Type B pancreatic cell (in vitro differentiated cells): ENCODE measurements at regions not wholly inside any gene's neighbourhood (a gene's known extent, or its start where the extent isn't known, plus 50 kb on each side); places are given as distances from the start of the nearest gene placed in this dataset.

Source experiments
- DNase-seq: peaks from one replicate; pipeline ENCODE4 v3.0.0; 2021; ENCODE audit warnings: mixed read lengths; ENCODE audit not compliant: unreplicated experiment; ENCODE audit errors: extremely low spot score
- H3K27ac Mint-ChIP-seq: 2 replicates; pipeline ENCODE4 v1.8.0; 2021; ENCODE audit warnings: mild to moderate bottlenecking, mixed read lengths
- H3K27me3 Mint-ChIP-seq: 2 replicates; pipeline ENCODE4 v1.8.0; 2021; ENCODE audit warnings: mixed read lengths
- H3K36me3 Mint-ChIP-seq: 2 replicates; pipeline ENCODE4 v1.8.0; 2021; ENCODE audit warnings: mixed read lengths
- H3K4me1 Mint-ChIP-seq: one replicate; pipeline ENCODE4 v1.8.0; 2021; ENCODE audit warnings: mixed read lengths; ENCODE audit not compliant: unreplicated experiment
- H3K4me3 Mint-ChIP-seq: 2 replicates; pipeline ENCODE4 v1.8.0; 2021; ENCODE audit warnings: mild to moderate bottlenecking, mixed read lengths
- H3K9me3 Mint-ChIP-seq: 2 replicates; pipeline ENCODE4 v1.8.0; 2021; ENCODE audit warnings: mixed read lengths
- TF ChIP-seq, protein P1 (sequence below): fragments of 200-600 bp; sonication (generic); conservative IDR thresholded peaks from 2 replicates; pipeline ENCODE4 v1.5.0; 2021; ENCODE audit warnings: antibody characterized with exemption, mild to moderate bottlenecking

DNA sequence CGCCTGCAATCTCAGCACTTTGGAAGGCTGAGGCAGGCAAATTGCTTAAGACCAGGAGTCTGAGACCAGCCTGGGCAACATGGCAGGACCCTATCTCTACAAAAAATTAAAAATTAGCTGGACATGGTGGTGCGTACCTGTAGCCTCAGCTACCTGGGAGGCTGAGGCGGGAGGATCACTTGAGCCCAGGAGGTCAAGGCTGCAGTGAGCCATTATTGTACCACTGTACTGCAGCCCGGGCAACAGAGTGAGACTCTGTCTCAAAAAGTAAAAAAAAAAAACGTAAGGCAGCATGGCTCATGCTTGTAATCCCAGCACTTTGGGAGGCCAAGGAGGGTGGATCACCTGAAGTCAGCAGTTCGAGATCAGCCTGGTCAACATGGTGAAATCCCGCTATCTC, 263.6 kb downstream of the PARN start:
- no peak overlapping the region for H3K27ac Mint-ChIP-seq
- TF ChIP-seq, protein P1, sequence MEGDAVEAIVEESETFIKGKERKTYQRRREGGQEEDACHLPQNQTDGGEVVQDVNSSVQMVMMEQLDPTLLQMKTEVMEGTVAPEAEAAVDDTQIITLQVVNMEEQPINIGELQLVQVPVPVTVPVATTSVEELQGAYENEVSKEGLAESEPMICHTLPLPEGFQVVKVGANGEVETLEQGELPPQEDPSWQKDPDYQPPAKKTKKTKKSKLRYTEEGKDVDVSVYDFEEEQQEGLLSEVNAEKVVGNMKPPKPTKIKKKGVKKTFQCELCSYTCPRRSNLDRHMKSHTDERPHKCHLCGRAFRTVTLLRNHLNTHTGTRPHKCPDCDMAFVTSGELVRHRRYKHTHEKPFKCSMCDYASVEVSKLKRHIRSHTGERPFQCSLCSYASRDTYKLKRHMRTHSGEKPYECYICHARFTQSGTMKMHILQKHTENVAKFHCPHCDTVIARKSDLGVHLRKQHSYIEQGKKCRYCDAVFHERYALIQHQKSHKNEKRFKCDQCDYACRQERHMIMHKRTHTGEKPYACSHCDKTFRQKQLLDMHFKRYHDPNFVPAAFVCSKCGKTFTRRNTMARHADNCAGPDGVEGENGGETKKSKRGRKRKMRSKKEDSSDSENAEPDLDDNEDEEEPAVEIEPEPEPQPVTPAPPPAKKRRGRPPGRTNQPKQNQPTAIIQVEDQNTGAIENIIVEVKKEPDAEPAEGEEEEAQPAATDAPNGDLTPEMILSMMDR: no peak
- no peaks in the 10 kb centered on the region for H3K9me3 Mint-ChIP-seq
- H3K4me1 Mint-ChIP-seq: peaks cover 21% of the 10 kb centered on the region
- no peak overlapping the region for H3K4me3 Mint-ChIP-seq
- H3K27me3 Mint-ChIP-seq: no peaks in the 10 kb centered on the region
- no peaks in the 10 kb centered on the region for H3K36me3 Mint-ChIP-seq
- DNase-seq: no peak

DNA sequence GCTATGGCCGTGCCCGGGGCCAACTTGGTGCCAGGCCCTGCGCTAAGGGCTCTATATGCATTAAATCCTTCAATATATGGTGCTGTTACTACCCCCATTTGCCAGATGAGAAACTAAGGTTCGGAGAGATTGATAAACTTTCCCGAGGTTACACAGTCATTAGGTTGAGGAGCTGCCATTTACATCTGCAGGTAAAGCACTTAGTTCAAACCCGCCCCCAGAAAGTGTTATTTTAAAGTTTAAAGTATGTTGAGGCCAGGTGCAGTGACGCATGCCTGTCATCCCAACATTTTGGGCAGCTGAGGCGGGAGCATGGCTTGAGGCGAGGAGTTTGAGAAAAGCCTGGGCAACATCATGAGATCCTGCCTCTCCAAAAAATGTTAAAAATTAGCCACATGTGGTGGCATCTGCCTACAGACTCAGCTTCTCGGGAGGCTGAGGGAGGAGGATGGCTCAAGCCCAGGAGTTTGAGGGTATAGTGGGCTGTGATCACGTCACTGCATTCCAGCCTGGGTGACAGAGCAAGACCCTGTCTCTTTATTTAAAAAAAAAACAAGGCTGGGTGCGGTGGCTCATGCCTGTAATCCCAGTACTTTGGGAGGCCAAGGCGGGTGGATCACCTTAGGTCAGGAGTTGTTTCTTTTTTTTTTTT, 264.7 kb downstream of the PARN start:
- Mint-ChIP-seq H3K4me1 (peaks cover 21% of the 10 kb centered on the region), H3K27me3 (no peaks in the 10 kb centered on the region), H3K27ac (peak overlapping the region; percentile 91), H3K9me3 (no peaks in the 10 kb centered on the region), H3K4me3 (no peak overlapping the region), H3K36me3 (no peaks in the 10 kb centered on the region)
- TF ChIP-seq, protein P1: no peak
- DNase-seq: no peak

DNA sequence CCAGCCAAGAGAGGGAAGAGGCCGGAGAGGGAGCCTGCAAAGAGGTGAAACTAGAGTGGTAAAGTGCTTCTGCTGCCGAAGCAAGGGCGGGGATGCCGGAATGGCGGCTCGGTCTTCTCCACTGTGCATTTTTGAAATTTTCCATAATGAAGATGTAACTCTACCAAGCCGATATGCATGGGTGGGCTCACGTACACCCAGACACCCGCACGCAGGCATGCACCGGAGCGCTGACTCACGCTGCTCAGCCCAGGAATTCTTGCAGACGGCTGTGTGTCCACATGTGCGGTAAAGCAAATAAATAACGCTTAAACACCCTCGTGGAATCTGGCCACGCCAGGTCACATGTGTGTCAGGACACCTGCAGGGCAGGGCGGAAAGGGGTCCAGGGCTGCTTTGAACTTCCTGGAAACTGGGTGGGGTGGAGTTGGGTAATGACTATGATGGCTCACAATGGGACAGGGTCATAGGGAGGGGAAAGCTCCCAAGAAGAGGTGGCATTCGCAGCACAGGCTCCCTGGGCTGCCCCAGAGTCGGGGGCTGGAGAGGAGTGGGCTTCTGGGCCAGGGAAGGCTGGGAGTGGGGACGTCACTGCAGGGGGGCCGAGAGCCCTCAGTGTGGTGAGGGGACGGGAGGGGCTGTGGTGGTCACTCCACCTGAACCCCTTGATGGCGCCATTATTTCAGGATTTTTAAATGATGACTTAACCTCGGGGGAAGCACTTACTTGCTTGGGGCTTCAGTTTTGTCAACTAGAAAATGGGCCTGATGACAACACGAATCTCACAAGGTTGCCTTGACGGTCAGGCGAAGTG, 265.5 kb downstream of the PARN start:
- Mint-ChIP-seq H3K9me3 (no peaks in the 10 kb centered on the region), H3K4me1 (peaks cover 21% of the 10 kb centered on the region), H3K27me3 (no peaks in the 10 kb centered on the region), H3K36me3 (no peaks in the 10 kb centered on the region), H3K4me3 (peak overlapping the region; percentile 66), H3K27ac (peak overlapping the region; percentile 91)
- TF ChIP-seq, protein P1: no peak
- DNase-seq: no peak

DNA sequence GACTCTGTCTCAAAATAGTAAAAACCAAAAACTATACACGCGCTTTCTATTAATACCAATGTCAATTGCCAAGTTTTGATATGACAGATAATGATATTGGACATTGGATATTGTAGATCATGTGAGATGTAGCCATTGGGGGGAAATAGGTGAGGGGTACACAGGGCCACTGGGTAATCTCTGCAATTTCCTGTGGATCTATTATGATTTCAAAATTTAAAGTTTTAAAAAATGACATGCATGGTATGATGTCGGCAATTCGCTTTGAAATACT, 266.0 kb downstream of the PARN start:
- H3K4me1 Mint-ChIP-seq: peaks cover 21% of the 10 kb centered on the region
- H3K9me3 Mint-ChIP-seq: no peaks in the 10 kb centered on the region
- H3K4me3 Mint-ChIP-seq: peak overlapping the region; percentile 66
- TF ChIP-seq, protein P1: no peak
- no peak for DNase-seq
- peak overlapping the region; percentile 91 for H3K27ac Mint-ChIP-seq
- no peaks in the 10 kb centered on the region for H3K36me3 Mint-ChIP-seq
- peaks cover 2% of the 10 kb centered on the region for H3K27me3 Mint-ChIP-seq

DNA sequence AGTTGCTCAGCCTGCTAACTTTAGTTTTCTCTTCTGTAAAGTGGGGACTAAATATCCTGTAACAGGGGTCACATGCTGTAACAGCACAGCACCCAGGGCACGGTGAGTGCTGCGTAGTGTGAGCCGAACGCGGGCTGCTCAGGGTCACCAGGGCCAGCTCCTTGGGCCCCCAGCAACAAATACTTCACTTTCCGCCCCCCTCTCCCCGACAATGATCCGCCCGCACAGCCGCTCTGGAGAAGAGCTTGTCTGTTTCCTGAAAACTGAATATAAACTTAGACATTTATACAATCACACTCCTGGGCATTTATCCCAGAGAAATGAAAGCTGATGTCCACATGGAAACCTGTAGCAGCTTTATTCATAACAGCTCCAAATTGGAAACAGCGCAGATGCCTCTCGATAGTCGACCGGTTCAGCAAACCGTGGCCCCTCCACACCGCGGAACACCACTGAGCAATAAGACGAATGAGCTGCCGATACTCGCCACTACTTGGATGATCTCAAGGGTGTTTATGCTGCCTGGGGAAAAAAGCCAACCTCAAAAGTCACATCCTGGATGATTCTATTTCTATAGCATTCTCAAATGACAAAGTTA, 267.2 kb downstream of the PARN start:
- TF ChIP-seq, protein P1: no peak
- Mint-ChIP-seq H3K4me1 (peaks cover 21% of the 10 kb centered on the region), H3K9me3 (no peaks in the 10 kb centered on the region), H3K27me3 (peaks cover 4% of the 10 kb centered on the region), H3K36me3 (no peaks in the 10 kb centered on the region), H3K27ac (peak overlapping the region; percentile 91), H3K4me3 (no peak overlapping the region)
- DNase-seq: no peak
